ENCODE measurements at regions not wholly inside any gene's neighbourhood (a gene's known extent, or its start where the extent isn't known, plus 50 kb on each side); places are given as distances from the start of the nearest gene placed in this dataset.
"Not testable (repeated sequence)": the region's sequence is repeated elsewhere in the genome, so short reads cannot be mapped to it uniquely, and the experiment has no call there.

DNA sequence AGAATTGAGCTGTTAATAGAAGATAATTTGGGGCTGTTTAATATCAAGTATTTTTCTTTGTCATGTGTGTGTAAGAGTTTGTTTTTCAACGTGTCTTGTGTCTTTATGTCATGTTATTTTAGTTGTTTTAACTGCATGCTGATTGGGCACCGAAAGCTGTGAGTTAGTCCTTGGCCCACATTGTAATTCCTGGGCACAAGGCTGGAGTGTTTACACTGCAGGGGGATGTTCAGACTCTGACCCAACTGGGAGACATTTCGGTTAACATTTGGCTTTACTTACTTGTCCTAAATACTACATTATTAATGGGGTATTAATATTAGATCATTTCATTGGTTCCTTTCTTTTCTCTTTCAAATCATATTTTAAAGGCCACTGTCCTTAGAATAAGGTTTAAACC lies 381.0 kb downstream of the OSR1 start:
- no peak for DNase-seq

DNA sequence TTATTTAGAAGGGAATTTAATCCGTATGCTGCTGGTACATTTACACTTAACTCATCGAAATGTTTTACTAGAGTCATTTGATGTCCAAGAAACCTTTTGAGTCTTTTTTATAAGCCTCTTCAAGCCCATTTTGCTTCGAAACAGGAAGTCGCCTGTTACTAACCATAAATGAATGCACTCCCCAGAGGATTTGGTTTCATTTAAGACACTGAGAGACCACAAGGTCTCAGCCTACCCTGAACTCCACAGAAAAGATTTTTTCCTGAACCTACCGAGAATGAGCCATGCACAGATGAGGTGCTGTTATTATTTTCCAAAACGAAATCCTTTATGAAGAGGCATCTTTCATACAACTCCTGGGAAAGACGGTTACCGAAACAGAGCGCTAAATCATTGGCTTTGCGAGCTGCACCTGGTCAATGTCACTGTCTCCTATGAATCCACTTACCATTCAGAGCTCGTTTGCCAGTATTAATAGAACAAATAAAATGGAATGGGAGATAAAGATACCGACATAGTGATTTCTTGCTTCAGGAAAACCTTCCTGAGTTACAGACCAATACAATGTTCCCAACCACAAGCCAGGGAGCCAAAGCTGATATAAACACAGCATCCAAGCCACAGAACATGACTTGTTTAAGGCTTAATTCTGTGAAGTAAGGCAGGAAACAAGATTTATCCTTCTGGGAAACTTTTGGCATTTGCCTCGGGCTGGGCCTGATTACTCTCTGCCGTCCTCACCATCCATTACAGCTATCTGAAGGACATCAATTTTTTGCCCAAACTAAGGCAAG lies 382.1 kb downstream of the OSR1 start:
- DNase-seq = peak; percentile 69 to 87

DNA sequence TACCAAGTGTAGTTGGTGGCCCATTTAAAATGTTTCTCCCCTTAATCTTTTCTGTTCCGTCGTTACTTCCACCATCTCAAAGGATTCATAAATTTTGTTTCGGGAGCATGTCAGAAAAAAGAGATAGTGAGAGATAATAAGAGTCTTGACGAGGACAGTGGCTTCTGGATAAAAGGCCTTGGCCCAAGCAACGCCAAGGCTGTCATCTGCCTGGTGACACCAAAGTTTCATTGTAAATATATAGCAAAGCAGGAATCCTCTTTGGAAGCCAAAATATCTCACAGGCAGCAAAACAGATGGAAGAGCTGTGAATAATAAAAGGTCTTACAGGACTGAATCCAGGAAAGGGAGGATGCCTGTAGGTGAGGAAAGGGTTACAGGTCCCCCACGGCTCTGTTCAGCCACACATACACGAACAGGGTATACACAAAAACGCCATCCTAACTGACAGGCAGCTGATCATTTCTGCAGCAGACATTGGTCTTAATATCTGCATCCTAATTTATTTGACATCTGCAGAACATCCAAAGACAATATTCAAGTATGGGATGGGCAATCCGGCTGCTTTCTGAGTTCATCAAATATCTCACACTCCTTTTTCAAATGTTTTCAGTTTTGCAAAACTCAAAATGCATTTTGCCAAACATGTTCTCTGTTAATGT lies 382.8 kb downstream of the OSR1 start:
- DNase-seq = no peak

DNA sequence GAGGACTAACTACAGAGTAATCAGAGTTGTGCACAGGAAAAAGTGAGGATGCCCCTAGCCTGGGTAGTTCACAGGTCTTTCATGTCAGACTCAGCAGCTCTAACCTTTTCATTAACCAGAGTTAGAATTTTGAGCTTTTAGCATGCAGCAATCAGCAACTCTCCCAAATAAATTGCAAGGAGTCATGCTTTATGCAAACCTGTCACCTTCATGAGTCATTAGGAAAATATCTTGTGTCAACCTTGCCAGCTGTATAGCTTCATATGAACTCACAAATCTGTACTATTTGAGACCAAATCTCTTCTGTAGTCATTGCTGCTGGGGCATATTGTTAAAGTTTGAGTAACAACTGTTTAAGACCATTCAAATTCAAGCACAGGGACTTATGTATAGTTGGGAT lies 382.3 kb upstream of the NT5C1B start:
- no peak for DNase-seq

DNA sequence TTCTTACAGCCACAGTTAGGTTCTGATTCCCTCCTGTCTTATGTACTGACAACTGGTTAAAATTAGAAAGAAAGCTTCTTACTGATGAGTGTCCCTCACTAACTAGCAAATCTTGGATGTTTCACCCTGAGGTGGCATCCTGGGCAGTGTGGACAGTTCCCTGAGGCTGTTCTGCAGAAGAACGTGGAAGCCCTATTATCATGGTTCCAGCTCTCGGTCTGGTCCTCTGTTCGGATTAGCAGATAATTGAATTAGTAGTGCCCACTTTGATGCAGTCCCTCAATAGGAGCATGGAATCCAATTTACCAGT lies 381.7 kb upstream of the NT5C1B start:
- DNase-seq = no peak

DNA sequence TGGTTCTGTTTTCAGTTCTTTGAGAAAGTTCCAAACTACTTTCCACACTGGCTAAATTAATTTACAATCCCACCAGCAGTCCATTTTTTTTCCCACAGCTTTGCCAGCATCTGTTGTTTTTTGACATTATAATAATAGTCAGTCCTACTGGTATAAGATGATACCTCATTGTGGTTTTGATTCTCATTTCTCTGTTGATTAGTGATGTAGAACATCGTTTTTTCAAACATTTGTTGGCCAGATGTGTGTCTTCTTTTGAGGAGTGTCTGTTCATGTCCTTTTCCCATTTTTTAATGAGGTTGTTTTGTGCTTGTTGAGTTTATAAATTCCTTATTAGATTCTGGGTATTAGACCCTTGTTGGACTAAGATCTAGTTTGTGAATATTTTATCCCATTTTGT lies 376.8 kb upstream of the NT5C1B start:
- DNase-seq = no peak

DNA sequence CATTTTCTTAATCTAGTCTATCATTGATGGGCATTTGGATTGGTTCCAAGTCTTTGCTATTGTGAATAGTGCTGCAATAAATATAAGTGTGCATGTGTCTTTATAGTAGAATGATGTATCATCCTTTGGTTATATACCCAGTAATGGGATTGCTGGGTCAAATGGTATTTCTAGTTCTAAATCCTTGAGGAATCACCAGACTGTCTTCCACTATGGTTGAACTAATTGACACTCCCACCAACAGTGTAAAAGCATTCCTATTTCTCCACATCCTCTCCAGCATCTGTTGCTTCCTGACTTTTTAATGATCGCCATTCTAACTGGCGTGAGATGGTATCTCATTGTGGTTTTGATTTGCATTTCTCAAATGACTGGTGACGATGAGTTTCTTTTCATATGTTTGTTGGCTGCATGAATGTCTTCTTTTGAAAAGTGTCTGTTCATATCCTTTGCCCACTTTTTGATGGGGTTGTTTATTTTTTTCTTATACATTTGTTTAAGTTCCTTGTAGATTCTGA lies 374.4 kb upstream of the NT5C1B start:
- not testable (repeated sequence) for DNase-seq

DNA sequence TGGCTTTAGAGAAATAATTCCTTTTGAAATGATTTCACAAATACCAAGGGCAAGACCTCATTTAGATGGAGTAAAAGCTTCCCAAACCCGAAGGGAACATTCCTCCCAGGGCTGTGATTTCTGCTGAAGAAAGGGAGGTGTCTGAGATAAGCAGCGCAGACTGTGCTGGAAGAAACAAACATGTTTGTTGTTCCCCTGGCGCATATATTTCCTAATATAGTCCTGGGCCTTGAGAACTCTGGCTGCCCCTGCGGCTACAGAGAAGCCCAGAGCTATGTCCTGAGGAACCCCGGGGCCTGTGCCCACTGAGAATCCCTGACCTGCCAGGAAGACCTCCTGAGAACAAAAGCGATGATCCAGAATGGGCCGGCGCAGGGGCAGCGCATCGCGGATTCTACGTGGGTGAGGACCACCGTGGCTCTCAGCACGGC lies 372.6 kb upstream of the NT5C1B start:
- no peak for DNase-seq

DNA sequence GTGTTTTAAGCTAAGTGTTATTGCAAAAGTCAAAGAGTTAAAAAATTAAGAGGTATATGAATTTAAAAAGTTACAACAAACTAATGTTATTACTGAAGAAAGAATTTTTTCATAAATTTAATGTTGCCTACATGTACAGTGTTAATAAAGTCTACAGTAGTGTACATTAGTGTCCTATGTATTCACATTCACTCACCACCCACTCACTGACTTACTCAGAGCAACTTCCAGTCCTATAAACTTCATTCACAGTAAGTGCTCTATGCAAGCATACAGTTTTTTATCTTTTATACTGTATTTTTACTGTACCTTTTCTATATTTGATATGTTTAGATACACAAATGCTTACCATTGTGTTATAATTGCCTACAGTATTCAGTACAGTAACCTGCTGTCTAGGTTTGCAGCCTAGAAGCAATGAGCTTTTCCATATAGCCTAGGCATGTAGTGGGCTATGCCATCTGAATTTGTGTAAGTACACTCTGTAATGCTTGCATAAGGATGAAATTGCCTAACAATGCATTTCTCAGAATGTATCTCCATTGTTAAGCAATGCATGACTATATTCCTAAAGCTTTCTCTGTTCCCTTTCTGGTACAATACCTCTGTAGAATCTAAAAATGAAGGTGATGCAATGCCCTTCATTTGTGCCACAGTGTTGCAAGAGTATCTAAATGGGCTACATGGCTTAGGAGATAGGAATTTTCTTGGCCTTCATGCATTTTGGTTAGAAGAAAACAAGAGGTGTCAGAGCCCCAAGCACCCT lies 370.8 kb upstream of the NT5C1B start:
- DNase-seq = no peak

DNA sequence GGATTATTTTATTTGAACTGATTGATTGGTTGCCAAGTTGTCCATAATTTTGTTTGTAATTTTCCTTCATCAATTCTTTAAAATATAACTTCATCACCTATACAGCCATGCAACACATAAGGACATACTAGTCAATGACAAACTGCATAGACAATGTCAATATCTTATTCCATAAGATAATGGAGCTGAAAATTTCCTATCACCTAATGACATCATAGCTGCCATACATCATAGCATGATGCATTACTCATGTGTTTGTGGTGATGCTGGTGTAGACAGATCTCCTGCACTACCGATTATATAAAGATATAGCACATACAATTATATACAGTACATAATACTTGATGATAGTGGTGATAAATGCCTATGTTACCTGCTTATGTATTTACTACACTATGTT lies 369.8 kb upstream of the NT5C1B start:
- DNase-seq = no peak

DNA sequence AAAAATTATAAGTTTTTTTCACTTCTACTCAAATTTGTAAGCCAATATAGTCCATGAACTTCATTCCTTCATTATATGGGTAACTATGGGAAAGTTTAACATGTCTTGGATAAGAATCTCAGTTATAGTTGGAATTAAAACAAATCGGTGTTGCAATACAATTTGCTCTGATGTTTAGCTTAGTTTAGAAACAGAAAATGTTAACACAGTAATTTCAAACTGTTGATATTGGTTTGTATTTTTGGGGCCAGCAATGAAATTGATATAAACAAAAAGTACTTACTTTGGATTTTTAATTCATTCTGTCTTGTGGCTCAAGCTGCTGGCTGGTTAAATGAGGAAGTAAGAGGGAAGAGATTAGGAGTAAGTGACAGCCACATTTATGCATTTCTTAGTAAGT lies 368.5 kb upstream of the NT5C1B start:
- no peak for DNase-seq

DNA sequence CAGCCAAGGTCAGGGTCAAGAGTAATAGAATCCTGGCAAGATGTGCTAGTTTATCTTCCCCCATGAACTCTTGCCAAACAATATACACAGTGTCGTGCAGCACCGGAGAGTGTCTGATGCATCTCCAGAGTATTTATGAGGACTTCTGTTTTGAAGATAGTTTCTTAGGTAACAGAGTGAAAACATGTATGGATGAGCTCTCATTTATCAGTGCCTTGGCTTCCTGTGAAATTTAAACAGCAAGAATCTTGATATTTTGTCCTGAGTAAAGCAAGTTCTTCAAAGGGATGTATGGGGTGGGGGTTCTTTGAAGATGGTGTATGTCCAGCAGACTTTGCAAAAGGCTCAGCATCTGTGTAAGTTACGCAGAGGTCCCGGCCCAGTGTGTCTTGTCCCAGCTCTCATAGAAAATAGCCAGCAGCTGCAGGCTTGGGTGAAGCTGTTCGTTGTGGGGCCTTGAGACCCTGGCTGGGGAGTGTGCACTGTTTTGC lies 361.0 kb upstream of the NT5C1B start:
- DNase-seq = no peak

DNA sequence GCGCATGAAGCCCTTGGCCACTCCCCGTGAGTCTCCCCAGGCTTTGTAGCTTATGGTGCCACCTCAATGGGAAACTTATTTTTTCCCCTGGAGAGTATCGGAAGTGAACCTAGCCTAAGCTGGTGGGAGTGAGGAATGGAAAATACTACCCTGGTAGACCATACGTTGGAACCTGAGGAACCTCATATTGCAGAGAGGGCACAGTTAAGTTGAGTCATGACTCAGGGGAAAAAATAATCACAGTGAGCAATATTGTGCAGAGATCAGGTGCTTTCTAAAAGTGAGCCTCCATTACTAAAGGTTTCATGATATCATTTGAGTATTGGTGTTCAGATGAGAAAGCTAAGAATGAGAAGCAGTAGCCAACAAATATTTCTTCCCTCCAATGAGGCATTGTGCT lies 360.5 kb upstream of the NT5C1B start:
- DNase-seq = no peak

DNA sequence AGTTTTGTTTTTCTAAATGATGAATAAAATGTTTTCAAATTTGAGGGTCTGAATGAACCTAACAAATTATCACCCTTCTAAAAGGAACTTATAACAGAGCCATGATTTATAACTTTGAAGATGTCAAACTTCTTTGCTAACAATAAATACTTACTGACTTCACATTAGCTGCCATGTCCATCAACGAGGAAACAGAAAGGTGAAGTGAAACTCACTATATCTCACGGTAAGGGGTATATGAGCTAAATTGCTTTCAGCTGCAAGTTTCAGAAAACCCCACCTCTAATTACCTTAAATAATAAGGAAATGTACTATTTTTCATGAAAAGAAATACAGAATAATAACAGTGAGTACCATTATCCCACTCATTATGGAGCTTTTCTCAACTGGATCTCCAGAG lies 350.8 kb upstream of the NT5C1B start:
- no peak for DNase-seq

DNA sequence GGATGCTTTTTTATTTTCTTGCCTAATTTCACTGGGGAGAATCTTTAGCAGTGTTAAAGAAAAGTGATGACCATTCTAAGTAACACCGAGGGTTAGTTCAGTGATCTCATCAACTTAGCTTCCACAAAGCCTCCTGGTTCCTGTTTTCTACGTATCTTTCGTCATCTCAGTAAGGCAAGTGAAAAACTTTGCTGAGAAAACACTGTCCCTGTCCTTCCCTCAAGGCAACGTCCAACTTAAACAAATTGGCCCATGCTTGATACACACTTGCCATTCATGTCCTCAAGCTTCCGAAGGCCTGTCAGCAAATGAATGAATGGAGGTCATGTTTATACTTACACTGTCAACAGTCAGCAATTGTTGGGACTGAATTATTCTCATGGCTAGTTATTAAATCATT lies 350.4 kb upstream of the NT5C1B start:
- DNase-seq = not testable (repeated sequence)

DNA sequence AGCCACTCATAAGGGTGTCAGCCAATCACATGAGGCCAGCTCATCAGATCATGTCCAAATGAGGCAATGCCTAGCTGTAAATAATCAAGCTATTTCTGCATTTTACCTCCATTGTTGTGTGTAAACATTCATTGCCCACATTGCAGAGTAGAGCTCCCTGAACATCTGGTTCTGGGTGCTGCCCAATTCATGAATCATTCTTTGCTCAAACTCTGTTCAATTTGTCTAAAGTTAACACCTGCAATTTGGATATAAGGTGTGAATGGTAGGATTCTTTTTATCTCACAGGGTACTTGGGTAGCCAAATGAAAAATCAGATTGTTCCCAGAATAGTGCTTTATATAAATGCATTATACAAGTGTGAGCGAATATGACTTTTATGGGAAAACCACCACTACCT lies 345.5 kb upstream of the NT5C1B start:
- DNase-seq = no peak

DNA sequence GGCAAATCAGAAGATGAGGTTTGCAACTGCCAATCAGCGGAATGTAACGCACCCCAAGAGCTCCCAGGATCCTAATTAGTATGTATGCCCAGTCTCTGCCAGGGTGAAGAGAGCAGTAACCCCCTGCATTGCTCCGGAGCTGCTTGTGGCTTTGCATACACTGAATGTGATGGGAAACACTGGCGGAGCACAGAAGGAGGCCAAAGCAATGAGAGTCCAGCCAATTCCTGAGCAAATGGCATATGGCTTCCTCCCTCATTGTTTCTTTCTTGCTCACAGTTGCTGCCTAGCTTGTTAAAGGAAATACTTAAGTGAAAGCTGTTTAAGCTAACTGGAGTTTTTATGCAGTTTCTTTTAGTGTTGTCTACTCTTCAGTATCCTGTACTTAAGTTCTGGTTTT lies 343.5 kb upstream of the NT5C1B start:
- no peak for DNase-seq

DNA sequence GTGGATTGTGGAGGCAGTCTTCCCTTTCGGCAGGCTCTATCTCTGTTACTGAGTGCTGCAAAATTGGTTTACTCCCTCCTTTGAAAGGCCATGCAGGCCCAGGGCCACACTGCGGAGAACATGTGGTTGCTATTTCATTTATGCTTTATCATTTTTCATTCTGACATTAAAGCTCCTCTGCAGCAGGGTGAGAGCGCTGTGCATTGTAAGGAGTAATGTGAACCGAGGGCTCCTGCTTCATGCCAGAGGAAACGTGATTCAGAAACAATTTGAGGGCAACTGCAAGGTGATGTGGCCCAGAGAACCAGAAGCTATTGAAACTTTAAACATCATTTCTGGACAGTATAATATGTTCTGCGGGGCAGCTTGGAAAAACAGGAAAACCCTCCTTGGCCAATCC lies 341.6 kb upstream of the NT5C1B start:
- no peak for DNase-seq

DNA sequence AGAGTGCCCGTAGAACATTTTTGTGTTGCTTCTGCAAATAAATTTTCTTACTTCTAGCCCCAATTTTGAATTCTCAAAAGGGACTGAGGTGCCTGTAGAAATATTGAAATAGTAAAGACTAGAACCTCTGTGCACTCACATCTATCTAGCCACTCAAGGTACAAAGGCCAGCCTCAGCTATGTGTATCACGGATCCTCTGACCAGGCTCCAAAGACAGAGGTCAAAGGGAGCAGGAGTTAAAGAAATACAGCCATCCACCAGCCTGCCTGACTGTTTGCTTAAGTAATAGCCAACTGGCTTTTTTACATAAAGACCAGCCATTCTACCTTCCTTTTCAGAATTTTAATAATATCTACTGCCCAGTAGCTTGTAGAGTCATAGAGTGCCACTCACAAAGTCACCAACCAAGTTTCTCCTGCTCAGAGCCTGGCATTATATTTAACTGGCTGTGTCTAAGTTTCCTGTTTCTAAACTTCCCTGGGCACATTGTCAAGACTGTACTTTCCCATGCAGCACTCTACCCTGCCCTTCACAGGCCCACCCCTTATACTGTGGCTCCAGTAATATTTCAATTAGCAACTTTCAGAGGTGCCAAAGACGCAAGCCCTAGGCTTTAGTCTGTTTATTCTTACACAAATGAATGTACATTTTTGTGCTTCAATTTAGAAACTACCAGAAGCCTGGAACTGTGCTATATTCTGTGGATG lies 338.3 kb upstream of the NT5C1B start:
- DNase-seq = no peak

DNA sequence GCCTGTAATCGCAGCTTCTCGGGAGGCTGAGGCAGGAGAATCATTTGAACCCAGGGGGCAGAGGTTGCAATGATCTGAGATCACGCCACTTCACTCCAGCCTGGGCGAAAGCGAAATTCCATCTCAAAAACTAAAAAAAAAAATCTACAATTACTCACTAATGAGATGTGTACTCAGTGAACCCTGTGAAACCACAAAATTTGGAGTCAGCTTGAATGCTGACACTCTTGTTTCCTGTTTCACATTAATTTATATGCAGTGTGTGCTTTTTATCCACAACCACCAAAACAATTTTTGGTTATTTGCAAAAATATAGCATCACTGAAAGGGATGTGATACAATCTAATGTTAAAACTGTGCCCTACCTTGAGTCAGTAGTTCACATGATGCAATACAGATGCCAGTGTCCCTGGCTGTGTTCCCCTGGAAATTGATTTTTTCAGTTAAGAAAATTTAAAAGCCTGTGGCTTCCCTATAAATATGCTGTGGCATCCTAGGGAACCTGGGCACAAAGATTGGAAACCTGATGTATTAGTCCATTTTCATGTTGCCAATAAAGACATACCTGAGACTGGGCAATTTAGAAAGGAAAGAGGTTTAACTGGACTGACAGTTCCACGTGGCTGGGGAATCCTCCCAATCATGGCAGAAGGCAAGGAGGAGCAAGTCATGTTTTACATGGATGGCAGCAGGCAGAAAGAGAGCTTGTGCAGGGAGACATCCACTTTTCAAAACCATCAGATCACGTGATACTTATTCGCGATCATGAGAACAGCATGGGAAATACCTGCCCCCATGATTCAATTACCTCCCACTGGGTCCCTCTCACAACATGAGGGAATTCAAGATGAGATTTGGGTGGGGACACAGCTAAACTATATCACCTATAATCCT lies 337.5 kb upstream of the NT5C1B start:
- no peak for DNase-seq

DNA sequence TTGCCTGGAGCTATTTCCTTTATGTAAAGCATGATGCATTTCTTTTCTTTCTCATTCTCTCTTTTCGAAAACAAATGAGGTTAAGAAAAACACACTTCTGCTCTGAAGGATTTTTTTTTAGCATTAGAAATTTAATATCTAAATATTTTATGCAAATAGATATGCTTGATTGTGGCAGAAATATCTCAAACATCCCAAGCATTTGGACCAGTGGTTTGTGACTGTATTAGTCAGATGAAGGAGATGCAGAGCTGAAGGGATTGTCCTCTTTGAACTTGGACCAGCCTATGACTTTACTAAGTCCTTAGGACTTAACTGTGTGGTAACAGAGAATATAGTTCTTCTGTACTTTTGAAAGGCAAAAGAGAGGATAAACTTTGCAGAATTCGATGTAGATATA lies 335.9 kb upstream of the NT5C1B start:
- no peak for DNase-seq

DNA sequence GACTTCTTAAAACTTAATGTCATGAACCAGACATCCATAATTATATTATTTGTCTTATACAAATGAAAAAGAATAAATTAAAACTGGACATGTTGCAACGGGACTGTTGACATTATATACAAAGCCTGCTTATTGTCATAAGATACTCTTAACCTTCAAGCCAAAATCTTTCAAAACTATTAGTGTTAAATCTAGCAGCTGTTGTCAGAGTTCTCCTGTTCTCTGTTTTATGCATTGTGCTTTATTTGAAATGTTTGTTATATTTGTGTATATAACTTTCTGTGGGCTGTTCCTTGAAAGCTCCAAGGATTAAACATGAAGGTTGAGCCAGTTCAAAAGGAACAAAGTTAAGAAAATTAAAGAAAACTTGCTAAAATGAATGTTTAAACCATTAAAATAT lies 335.5 kb upstream of the NT5C1B start:
- no peak for DNase-seq

Measured in NCI-H187 (cell line).